ENCODE measurements at regions not wholly inside any gene's neighbourhood (a gene's known extent, or its start where the extent isn't known, plus 50 kb on each side); places are given as distances from the start of the nearest gene placed in this dataset.

GRCh38 chr15:36185438-36185837, 394.0 kb upstream of the CDIN1 start:
- TF ChIP-seq CTCF (IDR thresholded peaks at IDR 0.05 in 2 of 3, conservative IDR thresholded peaks at IDR 0.05 in 1 of 3; ENCODE audit: borderline replicate concordance in 1 of 3, insufficient read depth in 1 of 3, low read depth in 2 of 3, low read length in 2 of 3) (no peak), SRF (IDR thresholded peaks at IDR 0.05; ENCODE audit: low read depth) (no peak), JUND (IDR thresholded peaks at IDR 0.05) (no peak), EZH2 (IDR thresholded peaks at IDR 0.05) (no peak), REST (IDR thresholded peaks at IDR 0.05; ENCODE audit: low read depth) (no peak)

All from HCT116 (cell line).